ENCODE measurements at regions not wholly inside any gene's neighbourhood (a gene's known extent, or its start where the extent isn't known, plus 50 kb on each side); places are given as distances from the start of the nearest gene placed in this dataset.

- H3K4me3 ChIP-seq (ENCODE audit: extremely low read depth in 1 of 4, insufficient read depth in 2 of 4, low read depth in 3 of 4, low read length in 4 of 4) = no peak overlapping the region
- H3K56ac ChIP-seq (replicated peaks; ENCODE audit: insufficient read length, low read depth, low read length) = no peak overlapping the region
- H3K4me1 ChIP-seq (replicated peaks in 1 of 4; ENCODE audit: control insufficient read depth in 3 of 4, insufficient read depth in 4 of 4, low read length in 3 of 4) = peaks cover 0 to 13% (median 3%) of the 10 kb centered on the region in 4 experiments; a peak in 2 of 7 replicates
- ChIA-PET CTCF (ENCODE audit: partially characterized antibody) (no interaction called here), POLR2A (ENCODE audit: partially characterized antibody) (no interaction called here)
- no peaks in the 10 kb centered on the region for H3K79me1 ChIP-seq (ENCODE audit: low read depth, low read length)
- H3K23me2 ChIP-seq (ENCODE audit: low read depth, low read length) = 0 out of 2 replicates have a peak, but pooled peaks cover 2% of the 10 kb centered on the region
- no peaks in the 10 kb centered on the region for H3K79me2 ChIP-seq (ENCODE audit: control insufficient read depth in 1 of 2, insufficient read depth in 2 of 2, low read length in 2 of 2)
- no peak overlapping the region for H3K4me2 ChIP-seq (ENCODE audit: insufficient read depth in 1 of 2, low read depth in 2 of 2, low read length in 2 of 2)
- no peaks in the 10 kb centered on the region for H3K36me3 ChIP-seq (ENCODE audit: control insufficient read depth in 2 of 4, insufficient read depth in 4 of 4, low read length in 3 of 4)
- H3K18ac ChIP-seq (ENCODE audit: extremely low read depth, low read length) = no peak overlapping the region
- H2AK5ac ChIP-seq (ENCODE audit: low read depth, low read length) = no peak overlapping the region
- no peak overlapping the region for H2BK5ac ChIP-seq (ENCODE audit: low read depth, low read length)
- no peak overlapping the region for H2BK15ac ChIP-seq (ENCODE audit: low read length)
- H4K8ac ChIP-seq (ENCODE audit: extremely low read depth, insufficient read depth, low read length) = no peak overlapping the region
- H4K5ac ChIP-seq (ENCODE audit: insufficient read length, low read depth, low read length) = no peak overlapping the region
- no peak for DNase-seq (ENCODE audit: low read depth in 1 of 2, low spot score in 2 of 2)
- no peak for FAIRE-seq
- no peak overlapping the region for H3K4ac ChIP-seq (replicated peaks; ENCODE audit: insufficient read length, low read depth, low read length)
- no peak overlapping the region for H2BK20ac ChIP-seq (ENCODE audit: low read length)
- H3K14ac ChIP-seq (ENCODE audit: insufficient read length) = no peak overlapping the region
- no peak overlapping the region for H3K27ac ChIP-seq (ENCODE audit: low read depth, low read length)
- no peak overlapping the region for H3K9ac ChIP-seq (replicated peaks in 1 of 4; ENCODE audit: extremely low read depth in 1 of 4, low read depth in 3 of 4, low read length in 3 of 4)
- no peak overlapping the region for H2BK120ac ChIP-seq (replicated peaks; ENCODE audit: low read depth, low read length)
- WGBS, 2 experiments (ENCODE audit: extremely low coverage in 1 of 2, insufficient coverage in 1 of 2, insufficient read length in 1 of 2, insufficient replicate concordance in 2 of 2, low coverage in 1 of 2, low lambda C conversion rate in 2 of 2, missing lambda C conversion rate in 1 of 2) = 92% methylated on average over 1 of the region's 1 CpG; no CpG with 5 or more reads in 1 of the 2 experiments
- H2AFZ ChIP-seq (ENCODE audit: low read length) = no peak overlapping the region
- no peaks in the 10 kb centered on the region for H3K27me3 ChIP-seq (replicated peaks in 1 of 4; ENCODE audit: control insufficient read depth in 3 of 4, extremely low read depth in 1 of 4, insufficient read depth in 3 of 4, low read length in 3 of 4)
- H4K91ac ChIP-seq (replicated peaks; ENCODE audit: insufficient read length, low read length) = no peak overlapping the region
- no peak overlapping the region for H2BK12ac ChIP-seq (ENCODE audit: low read depth, low read length)
- no peaks in the 10 kb centered on the region for H3K9me3 ChIP-seq (ENCODE audit: insufficient read depth in 2 of 2, low read depth in 1 of 2, low read length in 1 of 2)
- no peak overlapping the region for H3K23ac ChIP-seq (ENCODE audit: insufficient read length)
- no peaks in the 10 kb centered on the region for H4K20me1 ChIP-seq (replicated peaks in 1 of 2; ENCODE audit: control insufficient read depth in 1 of 2, insufficient read depth in 2 of 2, low read length in 2 of 2)
- TF ChIP-seq CEBPB (IDR thresholded peaks at IDR 0.05; ENCODE audit: low read depth, low read length) = no peak
- TF ChIP-seq CHD1 (IDR thresholded peaks at IDR 0.05; ENCODE audit: low read depth, low read length) = no peak
- no peak for TF ChIP-seq FOSL1 (IDR thresholded peaks at IDR 0.05; ENCODE audit: insufficient read depth, low read depth, low read length)
- TF ChIP-seq SRF (IDR thresholded peaks at IDR 0.05; ENCODE audit: low read depth, low read length) = no peak
- TF ChIP-seq BRCA1 (IDR thresholded peaks at IDR 0.05; ENCODE audit: low read depth, low read length) = no peak
- no peak for TF ChIP-seq RFX5 (IDR thresholded peaks at IDR 0.05; ENCODE audit: borderline replicate concordance, low read depth, low read length)
- no peak for TF ChIP-seq GTF2F1 (IDR thresholded peaks at IDR 0.05; ENCODE audit: borderline replicate concordance, low read depth, low read length)
- TF ChIP-seq CTCF (IDR thresholded peaks at IDR 0.05; ENCODE audit: control extremely low read depth in 1 of 3, insufficient read depth in 1 of 3, low read depth in 1 of 3, low read length in 3 of 3) = no peak
- no peak for TF ChIP-seq EZH2 (IDR thresholded peaks at IDR 0.05; ENCODE audit: low read depth, low read length, severe bottlenecking)
- TF ChIP-seq SUZ12 (IDR thresholded peaks at IDR 0.05; ENCODE audit: low read length) = no peak
- no peak for TF ChIP-seq SAP30 (IDR thresholded peaks at IDR 0.05; ENCODE audit: insufficient read depth, insufficient replicate concordance, low read length)
- TF ChIP-seq EGR1 (IDR thresholded peaks at IDR 0.05; ENCODE audit: borderline replicate concordance, low read depth, low read length) = no peak
- TF ChIP-seq POLR2AphosphoS5 (IDR thresholded peaks at IDR 0.05; ENCODE audit: low read depth, low read length) = no peak
Measured at GRCh38 chr6:103538381-103538780, 1321.3 kb downstream of the HACE1 start.

All from H1 (cell line).